Neural cell (in vitro differentiated cells): ENCODE measurements at regions not wholly inside any gene's neighbourhood (a gene's known extent, or its start where the extent isn't known, plus 50 kb on each side); places are given as distances from the start of the nearest gene placed in this dataset.

Experiments
- EP300 ChIP-seq: fragments of 450-650 bp; conservative IDR thresholded peaks from 2 replicates; pipeline ENCODE4 v1.6.1; 2014; ENCODE audit warnings: antibody characterized with exemption, mild to moderate bottlenecking, moderate library complexity; ENCODE audit not compliant: poor library complexity, severe bottlenecking
- EZH2 ChIP-seq: fragments of 200-600, 300-800 bp; shearing (Covaris generic), sonication (generic); IDR thresholded peaks from 2 replicates; pipeline ENCODE4 v1.6.1; 2014; ENCODE audit warnings: antibody characterized with exemption, low read length, borderline replicate concordance, mild to moderate bottlenecking; ENCODE audit not compliant: insufficient read depth, poor library complexity, severe bottlenecking
- MXI1 ChIP-seq: fragments of 450-650 bp; conservative IDR thresholded peaks from 2 replicates; pipeline ENCODE4 v1.6.1; 2014; ENCODE audit warnings: antibody characterized with exemption, mild to moderate bottlenecking; ENCODE audit not compliant: poor library complexity, severe bottlenecking
- POLR2AphosphoS5 ChIP-seq: IDR thresholded peaks from 2 replicates; pipeline ENCODE4 v1.6.1; 2012
- REST ChIP-seq: IDR thresholded peaks from 2 replicates; pipeline ENCODE4 v1.6.1; 2012; ENCODE audit warnings: borderline replicate concordance
- TF ChIP-seq, protein P1 (sequence below): fragments of 450-650 bp; IDR thresholded peaks from 2 replicates; pipeline ENCODE4 v1.5.1; 2014; ENCODE audit warnings: antibody characterized with exemption, mild to moderate bottlenecking, moderate library complexity; ENCODE audit not compliant: poor library complexity, severe bottlenecking

DNA sequence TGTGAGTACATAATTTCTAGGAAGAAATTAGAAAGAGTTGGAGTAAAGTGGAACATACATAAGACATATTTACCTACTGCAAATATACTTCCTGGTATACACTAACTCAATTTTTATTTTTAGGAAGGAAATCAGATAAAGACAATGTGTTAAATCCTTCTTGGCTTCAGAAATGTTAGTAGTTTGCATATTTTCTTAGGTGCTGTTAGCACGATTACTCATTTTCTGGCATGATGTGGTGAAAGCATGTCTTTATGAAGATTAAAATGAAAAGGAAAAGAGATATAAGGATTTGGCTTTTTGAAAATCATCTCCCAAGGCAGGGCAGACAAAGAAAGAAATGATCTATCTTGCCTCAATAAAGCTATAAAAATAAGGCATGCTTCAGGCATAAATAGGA lies 287.6 kb upstream of the E2F7 start:
- TF ChIP-seq REST, result no peak
- TF ChIP-seq POLR2AphosphoS5, result no peak
- TF ChIP-seq EP300, result no peak
- TF ChIP-seq, protein P1, sequence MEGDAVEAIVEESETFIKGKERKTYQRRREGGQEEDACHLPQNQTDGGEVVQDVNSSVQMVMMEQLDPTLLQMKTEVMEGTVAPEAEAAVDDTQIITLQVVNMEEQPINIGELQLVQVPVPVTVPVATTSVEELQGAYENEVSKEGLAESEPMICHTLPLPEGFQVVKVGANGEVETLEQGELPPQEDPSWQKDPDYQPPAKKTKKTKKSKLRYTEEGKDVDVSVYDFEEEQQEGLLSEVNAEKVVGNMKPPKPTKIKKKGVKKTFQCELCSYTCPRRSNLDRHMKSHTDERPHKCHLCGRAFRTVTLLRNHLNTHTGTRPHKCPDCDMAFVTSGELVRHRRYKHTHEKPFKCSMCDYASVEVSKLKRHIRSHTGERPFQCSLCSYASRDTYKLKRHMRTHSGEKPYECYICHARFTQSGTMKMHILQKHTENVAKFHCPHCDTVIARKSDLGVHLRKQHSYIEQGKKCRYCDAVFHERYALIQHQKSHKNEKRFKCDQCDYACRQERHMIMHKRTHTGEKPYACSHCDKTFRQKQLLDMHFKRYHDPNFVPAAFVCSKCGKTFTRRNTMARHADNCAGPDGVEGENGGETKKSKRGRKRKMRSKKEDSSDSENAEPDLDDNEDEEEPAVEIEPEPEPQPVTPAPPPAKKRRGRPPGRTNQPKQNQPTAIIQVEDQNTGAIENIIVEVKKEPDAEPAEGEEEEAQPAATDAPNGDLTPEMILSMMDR, result no peak
- TF ChIP-seq MXI1, result no peak
- no peak for TF ChIP-seq EZH2
